ENCODE measurements at regions not wholly inside any gene's neighbourhood (a gene's known extent, or its start where the extent isn't known, plus 50 kb on each side); places are given as distances from the start of the nearest gene placed in this dataset.

DNA sequence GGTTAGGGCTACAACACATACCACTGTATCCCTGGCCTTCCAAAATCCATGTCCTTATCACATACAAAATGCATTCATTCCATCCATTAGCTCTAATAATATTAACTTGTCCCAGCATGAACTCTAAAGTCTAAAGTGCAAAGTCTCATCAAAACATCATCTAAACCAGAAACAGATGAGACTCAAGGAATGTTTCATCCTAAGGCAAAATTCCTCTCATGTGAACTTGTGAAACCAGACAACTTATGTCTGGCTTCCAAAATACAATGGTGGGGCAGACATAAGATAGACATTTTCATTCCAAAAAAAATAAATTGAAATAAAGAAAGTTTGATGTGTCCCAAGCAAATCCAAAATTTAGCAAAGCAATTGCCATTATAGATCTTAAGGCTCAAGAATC is 257.4 kb downstream of the HTR1B start:
- H3K79me2 ChIP-seq (ENCODE audit: control insufficient read depth, insufficient read depth, low read length): no peaks in the 10 kb centered on the region
- no peak overlapping the region for H3K4me3 ChIP-seq (ENCODE audit: low read length)
- H3K4me2 ChIP-seq (ENCODE audit: low read length): no peak overlapping the region
- no peak overlapping the region for H2BK15ac ChIP-seq (replicated peaks; ENCODE audit: low read depth)
- H3K27me3 ChIP-seq (ENCODE audit: insufficient read depth, low read length, poor library complexity): no peaks in the 10 kb centered on the region
- no peak overlapping the region for H4K8ac ChIP-seq (ENCODE audit: low read depth, low read length)
- no peak overlapping the region for H2BK120ac ChIP-seq (ENCODE audit: low read depth, low read length)
- no peak overlapping the region for H3K27ac ChIP-seq (ENCODE audit: low read depth, low read length)
- H3K56ac ChIP-seq (ENCODE audit: low read length): no peak overlapping the region
- H4K5ac ChIP-seq (ENCODE audit: low read length): no peak overlapping the region
- H3K18ac ChIP-seq (ENCODE audit: low read length): no peak overlapping the region
- no peak overlapping the region for H3K9ac ChIP-seq (ENCODE audit: low read length)
- no peaks in the 10 kb centered on the region for H3K36me3 ChIP-seq (ENCODE audit: control insufficient read depth, insufficient read depth, low read length)
- no peak overlapping the region for H3K4ac ChIP-seq (ENCODE audit: low read depth, low read length)
- no peaks in the 10 kb centered on the region for H3K4me1 ChIP-seq (ENCODE audit: control insufficient read depth, low read depth, low read length)
- H2AK5ac ChIP-seq (ENCODE audit: low read length): no peak overlapping the region
- no peak overlapping the region for H2BK5ac ChIP-seq (ENCODE audit: low read length)
- no peaks in the 10 kb centered on the region for H3K79me1 ChIP-seq (ENCODE audit: low read length)
- DNase-seq: no peak
- H3K23ac ChIP-seq (ENCODE audit: low read length): no peak overlapping the region

DNA sequence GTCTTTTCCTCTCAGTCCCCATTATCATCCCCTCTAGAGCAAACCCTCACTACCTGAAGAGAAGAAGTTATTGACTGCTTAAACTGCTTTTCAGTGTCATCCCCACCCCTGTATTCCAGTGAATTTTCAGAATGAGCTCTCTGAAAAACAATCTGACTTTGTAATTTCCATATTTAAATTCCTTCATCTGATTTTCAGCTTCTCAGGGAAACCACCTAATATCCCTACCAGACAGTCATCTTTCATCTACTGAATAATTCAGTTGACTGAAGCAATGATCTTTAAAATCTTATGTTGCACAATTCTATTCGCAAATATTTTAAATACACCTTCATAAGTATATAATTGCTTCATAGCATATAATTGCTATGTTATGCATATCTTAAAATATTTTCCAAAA is 258.7 kb downstream of the HTR1B start:
- no CpG with 5 or more reads among the region's 1 CpG for WGBS (ENCODE audit: extremely low coverage, insufficient coverage, low lambda C conversion rate)
- Histone ChIP-seq H3K56ac (ENCODE audit: low read length) (no peak overlapping the region), H2BK120ac (ENCODE audit: low read depth, low read length) (no peak overlapping the region), H3K27ac (ENCODE audit: low read depth, low read length) (no peak overlapping the region), H3K4me1 (ENCODE audit: control insufficient read depth, low read depth, low read length) (no peaks in the 10 kb centered on the region), H4K8ac (ENCODE audit: low read depth, low read length) (no peak overlapping the region), H3K4me3 (ENCODE audit: low read length) (no peak overlapping the region), H3K4me2 (ENCODE audit: low read length) (no peak overlapping the region), H2BK15ac (replicated peaks; ENCODE audit: low read depth) (no peak overlapping the region), H3K27me3 (ENCODE audit: insufficient read depth, low read length, poor library complexity) (no peaks in the 10 kb centered on the region), H3K4ac (ENCODE audit: low read depth, low read length) (no peak overlapping the region), H3K79me2 (ENCODE audit: control insufficient read depth, insufficient read depth, low read length) (no peaks in the 10 kb centered on the region), H3K36me3 (ENCODE audit: control insufficient read depth, insufficient read depth, low read length) (no peaks in the 10 kb centered on the region), H2AK5ac (ENCODE audit: low read length) (no peak overlapping the region), H3K79me1 (ENCODE audit: low read length) (no peaks in the 10 kb centered on the region), H3K23ac (ENCODE audit: low read length) (no peak overlapping the region), H3K9ac (ENCODE audit: low read length) (no peak overlapping the region), H4K5ac (ENCODE audit: low read length) (no peak overlapping the region), H3K18ac (ENCODE audit: low read length) (no peak overlapping the region), H2BK5ac (ENCODE audit: low read length) (no peak overlapping the region)
- no peak for DNase-seq

DNA sequence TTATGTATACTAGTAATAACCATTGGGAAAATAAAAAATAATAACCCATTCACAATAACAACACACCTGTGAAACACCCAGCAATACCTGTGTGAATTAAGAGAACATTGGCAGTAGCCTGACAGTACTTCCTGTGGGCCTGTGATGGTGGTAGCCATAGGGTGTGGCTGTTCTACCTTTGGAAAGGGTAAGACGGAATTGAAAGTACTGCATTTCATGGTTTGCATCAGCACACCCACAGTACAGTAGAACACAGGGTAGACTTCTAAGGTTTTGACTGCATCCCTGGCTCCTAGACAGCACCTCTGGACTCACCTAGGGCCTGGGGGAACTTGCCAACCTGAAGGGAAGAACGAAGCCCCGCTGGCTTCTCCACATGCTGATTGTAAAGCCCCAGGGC is 279.8 kb downstream of the HTR1B start:
- no CpG with 5 or more reads among the region's 3 CpGs for WGBS (ENCODE audit: extremely low coverage, insufficient coverage, low lambda C conversion rate)
- Histone ChIP-seq H3K23ac (ENCODE audit: low read length) (no peak overlapping the region), H3K56ac (ENCODE audit: low read length) (no peak overlapping the region)

DNA sequence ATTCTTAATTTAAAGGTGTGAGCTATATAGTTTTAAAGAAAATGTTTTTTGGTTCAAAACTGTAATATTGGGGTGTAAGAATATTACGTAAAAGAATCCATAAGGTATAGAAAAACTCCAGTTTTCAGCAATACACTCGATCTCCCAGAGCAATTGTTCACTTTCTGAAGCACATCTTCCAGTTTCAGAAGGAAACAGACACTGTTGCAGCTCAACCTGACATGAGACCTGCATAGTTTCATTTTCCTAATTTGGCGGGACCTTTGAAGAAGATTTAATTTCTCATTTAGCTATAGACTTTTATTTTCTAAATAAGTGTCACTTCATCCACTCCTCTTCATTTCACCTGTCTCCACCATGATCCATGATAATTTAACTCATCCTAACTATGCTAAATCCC is 281.5 kb downstream of the HTR1B start:
- H3K79me2 ChIP-seq (ENCODE audit: control insufficient read depth, insufficient read depth, low read length): no peaks in the 10 kb centered on the region
- no peak overlapping the region for H2BK15ac ChIP-seq (replicated peaks; ENCODE audit: low read depth)
- no peak overlapping the region for H3K4me3 ChIP-seq (ENCODE audit: low read length)
- no peak overlapping the region for H3K4me2 ChIP-seq (ENCODE audit: low read length)
- DNase-seq: no peak
- no peak overlapping the region for H2AK5ac ChIP-seq (ENCODE audit: low read length)
- no peak overlapping the region for H3K23ac ChIP-seq (ENCODE audit: low read length)
- no peaks in the 10 kb centered on the region for H3K27me3 ChIP-seq (ENCODE audit: insufficient read depth, low read length, poor library complexity)
- no peak overlapping the region for H4K5ac ChIP-seq (ENCODE audit: low read length)
- no peaks in the 10 kb centered on the region for H3K4me1 ChIP-seq (ENCODE audit: control insufficient read depth, low read depth, low read length)
- no peak overlapping the region for H3K56ac ChIP-seq (ENCODE audit: low read length)
- H3K79me1 ChIP-seq (ENCODE audit: low read length): no peaks in the 10 kb centered on the region
- no peak overlapping the region for H2BK120ac ChIP-seq (ENCODE audit: low read depth, low read length)
- H2BK5ac ChIP-seq (ENCODE audit: low read length): no peak overlapping the region
- H3K18ac ChIP-seq (ENCODE audit: low read length): no peak overlapping the region
- no peaks in the 10 kb centered on the region for H3K36me3 ChIP-seq (ENCODE audit: control insufficient read depth, insufficient read depth, low read length)
- no peak overlapping the region for H4K8ac ChIP-seq (ENCODE audit: low read depth, low read length)
- 100% methylated on average over 1 of the region's 3 CpGs for WGBS (ENCODE audit: extremely low coverage, insufficient coverage, low lambda C conversion rate)
- no peak overlapping the region for H3K4ac ChIP-seq (ENCODE audit: low read depth, low read length)
- no peak overlapping the region for H3K27ac ChIP-seq (ENCODE audit: low read depth, low read length)
- H3K9ac ChIP-seq (ENCODE audit: low read length): no peak overlapping the region

More for the DNA sequence above, 279.8 kb downstream of the HTR1B start:
- no peaks in the 10 kb centered on the region for H3K27me3 ChIP-seq (ENCODE audit: insufficient read depth, low read length, poor library complexity)
- no peak overlapping the region for H3K4ac ChIP-seq (ENCODE audit: low read depth, low read length)
- no peak overlapping the region for H3K27ac ChIP-seq (ENCODE audit: low read depth, low read length)
- no peak overlapping the region for H3K9ac ChIP-seq (ENCODE audit: low read length)
- no peak overlapping the region for H2BK120ac ChIP-seq (ENCODE audit: low read depth, low read length)
- H4K8ac ChIP-seq (ENCODE audit: low read depth, low read length): no peak overlapping the region
- no peaks in the 10 kb centered on the region for H3K4me1 ChIP-seq (ENCODE audit: control insufficient read depth, low read depth, low read length)
- H3K4me2 ChIP-seq (ENCODE audit: low read length): no peak overlapping the region
- H3K79me1 ChIP-seq (ENCODE audit: low read length): no peaks in the 10 kb centered on the region
- H2BK15ac ChIP-seq (replicated peaks; ENCODE audit: low read depth): no peak overlapping the region
- H2AK5ac ChIP-seq (ENCODE audit: low read length): no peak overlapping the region
- no peak overlapping the region for H4K5ac ChIP-seq (ENCODE audit: low read length)
- no peak overlapping the region for H2BK5ac ChIP-seq (ENCODE audit: low read length)
- H3K79me2 ChIP-seq (ENCODE audit: control insufficient read depth, insufficient read depth, low read length): no peaks in the 10 kb centered on the region
- no peak overlapping the region for H3K18ac ChIP-seq (ENCODE audit: low read length)
- no peak for DNase-seq
- no peak overlapping the region for H3K4me3 ChIP-seq (ENCODE audit: low read length)
- H3K36me3 ChIP-seq (ENCODE audit: control insufficient read depth, insufficient read depth, low read length): no peaks in the 10 kb centered on the region

DNA sequence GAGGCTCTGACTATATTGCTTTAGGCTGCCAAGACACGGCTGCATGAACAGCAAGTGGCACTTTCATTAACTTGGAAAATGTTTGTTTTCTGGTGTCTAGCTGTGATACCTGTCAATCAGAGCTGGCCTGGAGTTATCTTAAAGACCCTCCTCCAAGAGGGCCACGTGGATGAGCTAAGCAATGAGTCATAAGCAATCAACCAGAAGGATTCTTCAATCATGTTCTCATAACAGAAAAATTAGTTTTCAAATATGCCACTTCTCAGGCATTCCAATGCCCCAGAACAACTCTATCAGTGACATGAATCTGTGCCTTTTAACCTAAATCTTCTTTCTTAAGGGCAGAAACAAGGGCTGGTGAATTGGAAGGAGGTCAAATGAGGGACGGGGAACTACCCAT is 283.0 kb downstream of the HTR1B start:
- Histone ChIP-seq H3K36me3 (ENCODE audit: control insufficient read depth, insufficient read depth, low read length) (no peaks in the 10 kb centered on the region), H3K4ac (ENCODE audit: low read depth, low read length) (no peak overlapping the region), H2BK15ac (replicated peaks; ENCODE audit: low read depth) (no peak overlapping the region), H3K79me2 (ENCODE audit: control insufficient read depth, insufficient read depth, low read length) (no peaks in the 10 kb centered on the region), H3K9ac (ENCODE audit: low read length) (no peak overlapping the region), H3K4me2 (ENCODE audit: low read length) (no peak overlapping the region), H3K27me3 (ENCODE audit: insufficient read depth, low read length, poor library complexity) (no peaks in the 10 kb centered on the region), H3K27ac (ENCODE audit: low read depth, low read length) (no peak overlapping the region), H3K23ac (ENCODE audit: low read length) (no peak overlapping the region), H4K8ac (ENCODE audit: low read depth, low read length) (no peak overlapping the region), H2BK120ac (ENCODE audit: low read depth, low read length) (no peak overlapping the region), H3K56ac (ENCODE audit: low read length) (no peak overlapping the region), H4K5ac (ENCODE audit: low read length) (no peak overlapping the region), H3K4me1 (ENCODE audit: control insufficient read depth, low read depth, low read length) (no peaks in the 10 kb centered on the region), H3K18ac (ENCODE audit: low read length) (no peak overlapping the region), H3K4me3 (ENCODE audit: low read length) (no peak overlapping the region), H2AK5ac (ENCODE audit: low read length) (no peak overlapping the region), H3K79me1 (ENCODE audit: low read length) (no peaks in the 10 kb centered on the region), H2BK5ac (ENCODE audit: low read length) (no peak overlapping the region)
- DNase-seq: peak; percentile 15
- no CpG with 5 or more reads among the region's 3 CpGs for WGBS (ENCODE audit: extremely low coverage, insufficient coverage, low lambda C conversion rate)

DNA sequence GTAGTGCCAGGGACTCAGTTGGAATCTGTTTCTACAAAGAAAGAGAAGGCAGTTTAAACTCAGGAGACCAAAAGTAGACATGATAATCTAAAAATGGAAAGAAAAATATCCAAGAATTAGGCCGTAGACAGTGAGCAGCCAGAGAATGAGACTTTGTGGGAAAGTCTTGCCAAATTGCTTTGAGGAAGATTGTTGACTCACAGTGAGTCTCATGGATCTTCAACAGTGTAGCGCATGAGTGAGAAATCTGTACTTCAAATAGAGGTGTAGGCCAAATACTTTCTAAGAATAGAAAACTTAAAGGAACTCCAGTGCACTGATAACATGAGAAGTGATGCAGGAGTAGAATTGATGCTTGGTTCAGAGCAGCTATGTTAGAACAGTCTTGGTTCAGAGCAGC is 284.5 kb downstream of the HTR1B start:
- H3K23ac ChIP-seq (ENCODE audit: low read length): no peak overlapping the region
- H3K79me1 ChIP-seq (ENCODE audit: low read length): no peaks in the 10 kb centered on the region
- H3K18ac ChIP-seq (ENCODE audit: low read length): no peak overlapping the region
- H3K4me3 ChIP-seq (ENCODE audit: low read length): no peak overlapping the region
- H3K79me2 ChIP-seq (ENCODE audit: control insufficient read depth, insufficient read depth, low read length): no peaks in the 10 kb centered on the region
- H2BK120ac ChIP-seq (ENCODE audit: low read depth, low read length): no peak overlapping the region
- no peak overlapping the region for H2BK15ac ChIP-seq (replicated peaks; ENCODE audit: low read depth)
- no peaks in the 10 kb centered on the region for H3K4me1 ChIP-seq (ENCODE audit: control insufficient read depth, low read depth, low read length)
- no peak overlapping the region for H3K9ac ChIP-seq (ENCODE audit: low read length)
- no peak overlapping the region for H2BK5ac ChIP-seq (ENCODE audit: low read length)
- no peak overlapping the region for H3K4ac ChIP-seq (ENCODE audit: low read depth, low read length)
- H3K36me3 ChIP-seq (ENCODE audit: control insufficient read depth, insufficient read depth, low read length): no peaks in the 10 kb centered on the region
- no peaks in the 10 kb centered on the region for H3K27me3 ChIP-seq (ENCODE audit: insufficient read depth, low read length, poor library complexity)
- no peak overlapping the region for H2AK5ac ChIP-seq (ENCODE audit: low read length)
- no CpG with 5 or more reads among the region's 2 CpGs for WGBS (ENCODE audit: extremely low coverage, insufficient coverage, low lambda C conversion rate)
- H4K5ac ChIP-seq (ENCODE audit: low read length): no peak overlapping the region
- no peak overlapping the region for H3K27ac ChIP-seq (ENCODE audit: low read depth, low read length)
- no peak overlapping the region for H3K56ac ChIP-seq (ENCODE audit: low read length)
- no peak for DNase-seq
- no peak overlapping the region for H3K4me2 ChIP-seq (ENCODE audit: low read length)
- no peak overlapping the region for H4K8ac ChIP-seq (ENCODE audit: low read depth, low read length)

Measured in mesendoderm (in vitro differentiated cells).